Gastrocnemius medialis (tissue), 4 donors: ENCODE measurements at regions not wholly inside any gene's neighbourhood (a gene's known extent, or its start where the extent isn't known, plus 50 kb on each side); places are given as distances from the start of the nearest gene placed in this dataset.

Experiments
- POLR2A ChIP-seq, 2 donors: fragments of 450-650 bp; IDR thresholded peaks; one replicate each; pipeline ENCODE4 v1.6.1; 2017; ENCODE audit warnings: antibody characterized with exemption in 2 of 2, mild to moderate bottlenecking in 2 of 2, moderate library complexity in 2 of 2
- TF ChIP-seq, protein P1 (sequence below), 5 experiments: fragments of 450-650 bp in 3 of 5; fragments of 200-600 bp in 2 of 5; sonication (generic) in 2 of 5; IDR thresholded peaks in 4 of 5; conservative IDR thresholded peaks in 1 of 5; 1 replicate in 4 of 5; 2 replicates in 1 of 5; pipeline ENCODE4 v1.5.1; 2016 to 2019; ENCODE audit warnings: antibody characterized with exemption in 5 of 5, mild to moderate bottlenecking in 3 of 5, moderate library complexity in 3 of 5

- no peak for TF ChIP-seq POLR2A (IDR thresholded peaks at IDR 0.05)
- TF ChIP-seq, protein P1, sequence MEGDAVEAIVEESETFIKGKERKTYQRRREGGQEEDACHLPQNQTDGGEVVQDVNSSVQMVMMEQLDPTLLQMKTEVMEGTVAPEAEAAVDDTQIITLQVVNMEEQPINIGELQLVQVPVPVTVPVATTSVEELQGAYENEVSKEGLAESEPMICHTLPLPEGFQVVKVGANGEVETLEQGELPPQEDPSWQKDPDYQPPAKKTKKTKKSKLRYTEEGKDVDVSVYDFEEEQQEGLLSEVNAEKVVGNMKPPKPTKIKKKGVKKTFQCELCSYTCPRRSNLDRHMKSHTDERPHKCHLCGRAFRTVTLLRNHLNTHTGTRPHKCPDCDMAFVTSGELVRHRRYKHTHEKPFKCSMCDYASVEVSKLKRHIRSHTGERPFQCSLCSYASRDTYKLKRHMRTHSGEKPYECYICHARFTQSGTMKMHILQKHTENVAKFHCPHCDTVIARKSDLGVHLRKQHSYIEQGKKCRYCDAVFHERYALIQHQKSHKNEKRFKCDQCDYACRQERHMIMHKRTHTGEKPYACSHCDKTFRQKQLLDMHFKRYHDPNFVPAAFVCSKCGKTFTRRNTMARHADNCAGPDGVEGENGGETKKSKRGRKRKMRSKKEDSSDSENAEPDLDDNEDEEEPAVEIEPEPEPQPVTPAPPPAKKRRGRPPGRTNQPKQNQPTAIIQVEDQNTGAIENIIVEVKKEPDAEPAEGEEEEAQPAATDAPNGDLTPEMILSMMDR (IDR thresholded peaks at IDR 0.05 in 4 of 5, conservative IDR thresholded peaks at IDR 0.05 in 1 of 5), result no peak
Measured at GRCh38 chr4:137648531-137648930, 116.2 kb upstream of the PCDH18 start.
